ENCODE measurements at regions not wholly inside any gene's neighbourhood (a gene's known extent, or its start where the extent isn't known, plus 50 kb on each side); places are given as distances from the start of the nearest gene placed in this dataset.

DNA sequence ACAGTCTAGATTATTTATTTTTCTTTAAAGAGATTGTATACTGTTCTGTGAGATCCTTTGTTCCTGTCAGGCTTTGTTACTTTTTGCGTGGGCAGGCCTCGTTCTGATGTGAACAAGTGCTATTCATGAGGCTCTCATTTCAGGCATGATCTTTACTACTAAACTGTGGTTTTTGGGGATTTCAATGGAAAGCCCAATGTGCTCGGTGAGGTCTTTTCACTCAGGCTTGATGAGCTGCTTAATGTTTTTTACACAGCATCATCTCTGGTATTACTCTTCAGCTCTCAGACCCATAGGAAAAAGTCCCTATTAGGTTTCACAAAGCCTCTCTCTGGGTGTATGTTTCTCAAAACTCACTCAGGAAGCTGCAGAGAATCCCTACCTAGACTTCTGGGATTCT, 419.4 kb downstream of the GPATCH2 start (continued):
- TF ChIP-seq, protein P1, sequence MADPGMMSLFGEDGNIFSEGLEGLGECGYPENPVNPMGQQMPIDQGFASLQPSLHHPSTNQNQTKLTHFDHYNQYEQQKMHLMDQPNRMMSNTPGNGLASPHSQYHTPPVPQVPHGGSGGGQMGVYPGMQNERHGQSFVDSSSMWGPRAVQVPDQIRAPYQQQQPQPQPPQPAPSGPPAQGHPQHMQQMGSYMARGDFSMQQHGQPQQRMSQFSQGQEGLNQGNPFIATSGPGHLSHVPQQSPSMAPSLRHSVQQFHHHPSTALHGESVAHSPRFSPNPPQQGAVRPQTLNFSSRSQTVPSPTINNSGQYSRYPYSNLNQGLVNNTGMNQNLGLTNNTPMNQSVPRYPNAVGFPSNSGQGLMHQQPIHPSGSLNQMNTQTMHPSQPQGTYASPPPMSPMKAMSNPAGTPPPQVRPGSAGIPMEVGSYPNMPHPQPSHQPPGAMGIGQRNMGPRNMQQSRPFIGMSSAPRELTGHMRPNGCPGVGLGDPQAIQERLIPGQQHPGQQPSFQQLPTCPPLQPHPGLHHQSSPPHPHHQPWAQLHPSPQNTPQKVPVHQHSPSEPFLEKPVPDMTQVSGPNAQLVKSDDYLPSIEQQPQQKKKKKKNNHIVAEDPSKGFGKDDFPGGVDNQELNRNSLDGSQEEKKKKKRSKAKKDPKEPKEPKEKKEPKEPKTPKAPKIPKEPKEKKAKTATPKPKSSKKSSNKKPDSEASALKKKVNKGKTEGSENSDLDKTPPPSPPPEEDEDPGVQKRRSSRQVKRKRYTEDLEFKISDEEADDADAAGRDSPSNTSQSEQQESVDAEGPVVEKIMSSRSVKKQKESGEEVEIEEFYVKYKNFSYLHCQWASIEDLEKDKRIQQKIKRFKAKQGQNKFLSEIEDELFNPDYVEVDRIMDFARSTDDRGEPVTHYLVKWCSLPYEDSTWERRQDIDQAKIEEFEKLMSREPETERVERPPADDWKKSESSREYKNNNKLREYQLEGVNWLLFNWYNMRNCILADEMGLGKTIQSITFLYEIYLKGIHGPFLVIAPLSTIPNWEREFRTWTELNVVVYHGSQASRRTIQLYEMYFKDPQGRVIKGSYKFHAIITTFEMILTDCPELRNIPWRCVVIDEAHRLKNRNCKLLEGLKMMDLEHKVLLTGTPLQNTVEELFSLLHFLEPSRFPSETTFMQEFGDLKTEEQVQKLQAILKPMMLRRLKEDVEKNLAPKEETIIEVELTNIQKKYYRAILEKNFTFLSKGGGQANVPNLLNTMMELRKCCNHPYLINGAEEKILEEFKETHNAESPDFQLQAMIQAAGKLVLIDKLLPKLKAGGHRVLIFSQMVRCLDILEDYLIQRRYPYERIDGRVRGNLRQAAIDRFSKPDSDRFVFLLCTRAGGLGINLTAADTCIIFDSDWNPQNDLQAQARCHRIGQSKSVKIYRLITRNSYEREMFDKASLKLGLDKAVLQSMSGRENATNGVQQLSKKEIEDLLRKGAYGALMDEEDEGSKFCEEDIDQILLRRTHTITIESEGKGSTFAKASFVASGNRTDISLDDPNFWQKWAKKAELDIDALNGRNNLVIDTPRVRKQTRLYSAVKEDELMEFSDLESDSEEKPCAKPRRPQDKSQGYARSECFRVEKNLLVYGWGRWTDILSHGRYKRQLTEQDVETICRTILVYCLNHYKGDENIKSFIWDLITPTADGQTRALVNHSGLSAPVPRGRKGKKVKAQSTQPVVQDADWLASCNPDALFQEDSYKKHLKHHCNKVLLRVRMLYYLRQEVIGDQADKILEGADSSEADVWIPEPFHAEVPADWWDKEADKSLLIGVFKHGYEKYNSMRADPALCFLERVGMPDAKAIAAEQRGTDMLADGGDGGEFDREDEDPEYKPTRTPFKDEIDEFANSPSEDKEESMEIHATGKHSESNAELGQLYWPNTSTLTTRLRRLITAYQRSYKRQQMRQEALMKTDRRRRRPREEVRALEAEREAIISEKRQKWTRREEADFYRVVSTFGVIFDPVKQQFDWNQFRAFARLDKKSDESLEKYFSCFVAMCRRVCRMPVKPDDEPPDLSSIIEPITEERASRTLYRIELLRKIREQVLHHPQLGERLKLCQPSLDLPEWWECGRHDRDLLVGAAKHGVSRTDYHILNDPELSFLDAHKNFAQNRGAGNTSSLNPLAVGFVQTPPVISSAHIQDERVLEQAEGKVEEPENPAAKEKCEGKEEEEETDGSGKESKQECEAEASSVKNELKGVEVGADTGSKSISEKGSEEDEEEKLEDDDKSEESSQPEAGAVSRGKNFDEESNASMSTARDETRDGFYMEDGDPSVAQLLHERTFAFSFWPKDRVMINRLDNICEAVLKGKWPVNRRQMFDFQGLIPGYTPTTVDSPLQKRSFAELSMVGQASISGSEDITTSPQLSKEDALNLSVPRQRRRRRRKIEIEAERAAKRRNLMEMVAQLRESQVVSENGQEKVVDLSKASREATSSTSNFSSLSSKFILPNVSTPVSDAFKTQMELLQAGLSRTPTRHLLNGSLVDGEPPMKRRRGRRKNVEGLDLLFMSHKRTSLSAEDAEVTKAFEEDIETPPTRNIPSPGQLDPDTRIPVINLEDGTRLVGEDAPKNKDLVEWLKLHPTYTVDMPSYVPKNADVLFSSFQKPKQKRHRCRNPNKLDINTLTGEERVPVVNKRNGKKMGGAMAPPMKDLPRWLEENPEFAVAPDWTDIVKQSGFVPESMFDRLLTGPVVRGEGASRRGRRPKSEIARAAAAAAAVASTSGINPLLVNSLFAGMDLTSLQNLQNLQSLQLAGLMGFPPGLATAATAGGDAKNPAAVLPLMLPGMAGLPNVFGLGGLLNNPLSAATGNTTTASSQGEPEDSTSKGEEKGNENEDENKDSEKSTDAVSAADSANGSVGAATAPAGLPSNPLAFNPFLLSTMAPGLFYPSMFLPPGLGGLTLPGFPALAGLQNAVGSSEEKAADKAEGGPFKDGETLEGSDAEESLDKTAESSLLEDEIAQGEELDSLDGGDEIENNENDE (IDR thresholded peaks at IDR 0.05; ENCODE audit: low read depth, low read length), result no peak
- TF ChIP-seq PPARD (CRISPR knock-in tag; IDR thresholded peaks at IDR 0.05) (no peak), ZNF444 (CRISPR knock-in tag; IDR thresholded peaks at IDR 0.05) (no peak), IFI16 (CRISPR knock-in tag; IDR thresholded peaks at IDR 0.05) (no peak), SREBF1 (IDR thresholded peaks at IDR 0.05; ENCODE audit: borderline replicate concordance, low read depth, low read length) (no peak), WHSC1 (IDR thresholded peaks at IDR 0.05; ENCODE audit: low read length) (no peak), HCFC1 (IDR thresholded peaks at IDR 0.05; ENCODE audit: low read depth, low read length) (no peak), ZNF133 (CRISPR knock-in tag; IDR thresholded peaks at IDR 0.05) (no peak)
- TF ChIP-seq, protein P2, sequence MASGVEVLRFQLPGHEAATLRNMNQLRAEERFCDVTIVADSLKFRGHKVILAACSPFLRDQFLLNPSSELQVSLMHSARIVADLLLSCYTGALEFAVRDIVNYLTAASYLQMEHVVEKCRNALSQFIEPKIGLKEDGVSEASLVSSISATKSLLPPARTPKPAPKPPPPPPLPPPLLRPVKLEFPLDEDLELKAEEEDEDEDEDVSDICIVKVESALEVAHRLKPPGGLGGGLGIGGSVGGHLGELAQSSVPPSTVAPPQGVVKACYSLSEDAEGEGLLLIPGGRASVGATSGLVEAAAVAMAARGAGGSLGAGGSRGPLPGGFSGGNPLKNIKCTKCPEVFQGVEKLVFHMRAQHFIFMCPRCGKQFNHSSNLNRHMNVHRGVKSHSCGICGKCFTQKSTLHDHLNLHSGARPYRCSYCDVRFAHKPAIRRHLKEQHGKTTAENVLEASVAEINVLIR (CRISPR knock-in tag; IDR thresholded peaks at IDR 0.05), result no peak
